ENCODE measurements at regions not wholly inside any gene's neighbourhood (a gene's known extent, or its start where the extent isn't known, plus 50 kb on each side); places are given as distances from the start of the nearest gene placed in this dataset.
"Not testable (repeated sequence)": the region's sequence is repeated elsewhere in the genome, so short reads cannot be mapped to it uniquely, and the experiment has no call there.

- Histone ChIP-seq H3K27ac (ENCODE audit: insufficient read depth, low read length, poor library complexity, severe bottlenecking) (no peak overlapping the region), H3K27me3 (replicated peaks; ENCODE audit: control insufficient read depth, insufficient read depth, low read length, poor library complexity, severe bottlenecking) (no peaks in the 10 kb centered on the region), H3K9me3 (ENCODE audit: control insufficient read depth, low read length) (no peaks in the 10 kb centered on the region), H3K4me1 (ENCODE audit: control insufficient read depth, insufficient read depth, low read length, poor library complexity, severe bottlenecking) (peaks cover 7% of the 10 kb centered on the region), H3K4me3 (ENCODE audit: insufficient read depth, low read depth, low read length, poor library complexity, severe bottlenecking) (no peak overlapping the region), H3K36me3 (ENCODE audit: control insufficient read depth, insufficient read depth, low read length) (no peaks in the 10 kb centered on the region)
- DNase-seq, result no peak
Observed at GRCh38 chr6:27759930-27760329, 152.3 kb downstream of the OR2B2 start.

DNA sequence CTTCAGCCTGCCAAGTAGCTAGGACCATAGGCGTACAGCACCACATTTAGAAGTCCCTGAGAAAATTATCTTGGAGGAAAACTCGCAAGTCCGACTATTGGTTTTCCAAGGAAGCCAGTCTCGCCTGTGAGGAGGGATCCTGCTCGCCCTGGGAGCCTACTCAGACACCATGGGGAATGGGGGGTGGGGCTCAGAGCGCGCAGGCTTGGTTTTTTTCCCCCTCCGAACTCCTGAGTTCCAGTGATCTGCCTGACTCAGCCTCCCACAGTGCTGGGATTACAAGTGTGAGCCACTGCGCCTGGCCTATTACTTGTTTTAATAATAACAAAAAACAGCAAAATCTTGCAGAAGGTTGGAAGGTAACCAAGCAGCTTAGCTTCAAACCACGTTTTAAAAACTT, 153.7 kb downstream of the OR2B2 start:
- no peak for DNase-seq
- Histone ChIP-seq H3K36me3 (ENCODE audit: control insufficient read depth, insufficient read depth, low read length) (no peaks in the 10 kb centered on the region), H3K4me3 (ENCODE audit: insufficient read depth, low read depth, low read length, poor library complexity, severe bottlenecking) (no peak overlapping the region), H3K27me3 (replicated peaks; ENCODE audit: control insufficient read depth, insufficient read depth, low read length, poor library complexity, severe bottlenecking) (no peaks in the 10 kb centered on the region), H3K9me3 (ENCODE audit: control insufficient read depth, low read length) (no peaks in the 10 kb centered on the region), H3K27ac (ENCODE audit: insufficient read depth, low read length, poor library complexity, severe bottlenecking) (no peak overlapping the region), H3K4me1 (ENCODE audit: control insufficient read depth, insufficient read depth, low read length, poor library complexity, severe bottlenecking) (peaks cover 7% of the 10 kb centered on the region)

DNA sequence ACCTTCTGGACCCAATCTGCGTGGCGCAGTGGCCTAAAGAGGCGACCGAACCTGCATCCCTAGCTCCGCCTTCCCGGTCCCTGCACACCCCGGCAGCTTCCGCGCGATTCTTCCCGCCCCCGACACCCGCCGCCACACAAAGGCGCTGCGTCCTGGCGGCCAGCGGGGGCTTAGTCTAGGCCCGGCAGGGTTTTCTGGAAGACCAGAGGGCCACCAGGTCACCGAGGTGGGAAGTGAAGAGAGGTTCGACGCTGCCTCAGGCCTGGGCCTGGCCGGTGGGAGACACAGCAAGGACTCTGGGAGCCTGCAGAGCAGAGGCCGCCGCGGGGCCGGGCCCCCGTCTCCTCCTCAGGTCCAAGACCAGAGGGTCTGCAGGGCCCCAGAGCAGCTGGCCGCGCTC, 154.9 kb downstream of the OR2B2 start:
- Histone ChIP-seq H3K27ac (ENCODE audit: insufficient read depth, low read length, poor library complexity, severe bottlenecking) (peak overlapping the region; percentile 23), H3K4me1 (ENCODE audit: control insufficient read depth, insufficient read depth, low read length, poor library complexity, severe bottlenecking) (peaks cover 7% of the 10 kb centered on the region), H3K9me3 (ENCODE audit: control insufficient read depth, low read length) (no peaks in the 10 kb centered on the region), H3K36me3 (ENCODE audit: control insufficient read depth, insufficient read depth, low read length) (no peaks in the 10 kb centered on the region), H3K4me3 (ENCODE audit: insufficient read depth, low read depth, low read length, poor library complexity, severe bottlenecking) (peak overlapping the region; percentile 50), H3K27me3 (replicated peaks; ENCODE audit: control insufficient read depth, insufficient read depth, low read length, poor library complexity, severe bottlenecking) (no peaks in the 10 kb centered on the region)
- peak in 2 of 3 donors; percentile 13 to 25 for DNase-seq

DNA sequence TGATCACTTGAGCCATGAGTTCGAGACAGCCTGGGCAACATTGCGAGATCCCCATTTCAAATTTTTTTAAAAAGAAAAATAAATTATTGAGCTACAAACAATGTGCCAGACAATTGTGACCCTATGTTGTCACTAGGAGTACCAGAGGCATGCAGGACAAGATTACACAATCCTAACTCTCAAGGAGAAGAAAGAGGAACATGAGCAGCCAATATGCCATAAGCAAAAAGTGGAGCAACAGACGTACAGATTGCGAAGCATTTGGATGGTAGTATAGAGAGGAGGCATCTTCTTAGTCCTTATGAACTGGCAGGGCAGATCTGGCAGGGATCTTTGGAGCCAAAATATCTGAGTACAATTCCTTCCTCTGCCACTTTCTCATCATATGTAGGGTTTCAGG, 156.4 kb downstream of the OR2B2 start:
- no peak overlapping the region for H3K27ac ChIP-seq (ENCODE audit: insufficient read depth, low read length, poor library complexity, severe bottlenecking)
- peaks cover 7% of the 10 kb centered on the region for H3K4me1 ChIP-seq (ENCODE audit: control insufficient read depth, insufficient read depth, low read length, poor library complexity, severe bottlenecking)
- H3K36me3 ChIP-seq (ENCODE audit: control insufficient read depth, insufficient read depth, low read length), result no peaks in the 10 kb centered on the region
- H3K9me3 ChIP-seq (ENCODE audit: control insufficient read depth, low read length), result no peaks in the 10 kb centered on the region
- no peak overlapping the region for H3K4me3 ChIP-seq (ENCODE audit: insufficient read depth, low read depth, low read length, poor library complexity, severe bottlenecking)
- no peak for DNase-seq
- no peaks in the 10 kb centered on the region for H3K27me3 ChIP-seq (replicated peaks; ENCODE audit: control insufficient read depth, insufficient read depth, low read length, poor library complexity, severe bottlenecking)

GRCh38 chr6:27754408-27754782, 157.8 kb downstream of the OR2B2 start:
- Histone ChIP-seq H3K4me3 (ENCODE audit: insufficient read depth, low read depth, low read length, poor library complexity, severe bottlenecking) (no peak overlapping the region), H3K27ac (ENCODE audit: insufficient read depth, low read length, poor library complexity, severe bottlenecking) (no peak overlapping the region), H3K9me3 (ENCODE audit: control insufficient read depth, low read length) (no peaks in the 10 kb centered on the region), H3K4me1 (ENCODE audit: control insufficient read depth, insufficient read depth, low read length, poor library complexity, severe bottlenecking) (peaks cover 7% of the 10 kb centered on the region), H3K36me3 (ENCODE audit: control insufficient read depth, insufficient read depth, low read length) (no peaks in the 10 kb centered on the region), H3K27me3 (replicated peaks; ENCODE audit: control insufficient read depth, insufficient read depth, low read length, poor library complexity, severe bottlenecking) (no peaks in the 10 kb centered on the region)
- no peak for DNase-seq

DNA sequence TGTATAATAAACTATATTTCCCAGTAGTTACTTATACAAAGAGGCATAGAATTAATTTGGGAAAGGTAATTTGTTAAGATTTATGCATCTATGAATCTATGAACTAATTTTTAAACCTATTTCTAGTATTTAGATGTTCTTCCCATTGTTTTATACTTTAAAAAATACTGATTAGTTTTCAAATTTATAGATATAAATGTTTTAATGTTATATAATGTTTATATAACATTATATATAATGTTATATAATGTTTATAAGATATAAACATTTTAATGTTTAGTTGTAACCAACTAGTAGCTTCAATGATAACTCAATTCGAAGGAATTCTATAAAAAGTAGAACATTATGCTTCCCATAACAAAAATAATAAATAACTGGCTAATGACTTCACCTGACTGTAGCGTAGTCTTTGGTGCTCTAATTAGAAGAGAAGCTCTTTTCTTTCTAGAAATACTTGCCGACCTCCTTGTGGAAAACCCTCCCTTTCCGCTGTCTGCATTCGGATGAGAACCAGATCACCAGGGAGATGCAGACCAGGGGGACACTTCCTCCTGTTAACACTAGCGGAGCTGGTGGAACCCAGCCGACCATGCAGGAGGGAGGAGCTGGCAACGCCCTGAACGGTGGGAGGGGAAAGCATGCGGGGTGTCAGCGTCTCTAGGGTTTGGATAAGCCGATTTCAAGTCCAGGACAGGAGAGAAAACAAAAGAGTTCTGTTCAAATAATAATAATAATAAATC, 158.4 kb downstream of the OR2B2 start:
- Histone ChIP-seq H3K36me3 (ENCODE audit: control insufficient read depth, insufficient read depth, low read length) (no peaks in the 10 kb centered on the region), H3K27me3 (replicated peaks; ENCODE audit: control insufficient read depth, insufficient read depth, low read length, poor library complexity, severe bottlenecking) (no peaks in the 10 kb centered on the region), H3K9me3 (ENCODE audit: control insufficient read depth, low read length) (no peaks in the 10 kb centered on the region), H3K27ac (ENCODE audit: insufficient read depth, low read length, poor library complexity, severe bottlenecking) (no peak overlapping the region), H3K4me3 (ENCODE audit: insufficient read depth, low read depth, low read length, poor library complexity, severe bottlenecking) (peak overlapping the region; percentile 42), H3K4me1 (ENCODE audit: control insufficient read depth, insufficient read depth, low read length, poor library complexity, severe bottlenecking) (peaks cover 7% of the 10 kb centered on the region)
- peak; percentile 20 to 55 (median 21) for DNase-seq

- peak in 2 of 3 donors; percentile 17 to 26 for DNase-seq
- Histone ChIP-seq H3K36me3 (ENCODE audit: control insufficient read depth, insufficient read depth, low read length) (no peaks in the 10 kb centered on the region), H3K4me1 (ENCODE audit: control insufficient read depth, insufficient read depth, low read length, poor library complexity, severe bottlenecking) (peaks cover 5% of the 10 kb centered on the region), H3K4me3 (ENCODE audit: insufficient read depth, low read depth, low read length, poor library complexity, severe bottlenecking) (peak overlapping the region; percentile 61), H3K9me3 (ENCODE audit: control insufficient read depth, low read length) (no peaks in the 10 kb centered on the region), H3K27ac (ENCODE audit: insufficient read depth, low read length, poor library complexity, severe bottlenecking) (peak overlapping the region; percentile 86), H3K27me3 (replicated peaks; ENCODE audit: control insufficient read depth, insufficient read depth, low read length, poor library complexity, severe bottlenecking) (no peaks in the 10 kb centered on the region)
Observed at GRCh38 chr6:27752038-27752885, 159.9 kb downstream of the OR2B2 start.

- H3K9me3 ChIP-seq (ENCODE audit: control insufficient read depth, low read length), result no peaks in the 10 kb centered on the region
- no peaks in the 10 kb centered on the region for H3K4me1 ChIP-seq (ENCODE audit: control insufficient read depth, insufficient read depth, low read length, poor library complexity, severe bottlenecking)
- H3K27ac ChIP-seq (ENCODE audit: insufficient read depth, low read length, poor library complexity, severe bottlenecking), result no peak overlapping the region
- no peaks in the 10 kb centered on the region for H3K36me3 ChIP-seq (ENCODE audit: control insufficient read depth, insufficient read depth, low read length)
- no peak overlapping the region for H3K4me3 ChIP-seq (ENCODE audit: insufficient read depth, low read depth, low read length, poor library complexity, severe bottlenecking)
- H3K27me3 ChIP-seq (replicated peaks; ENCODE audit: control insufficient read depth, insufficient read depth, low read length, poor library complexity, severe bottlenecking), result peaks cover 6% of the 10 kb centered on the region
- DNase-seq, result no peak
Observed at GRCh38 chr6:27748661-27749060, 163.5 kb downstream of the OR2B2 start.

DNA sequence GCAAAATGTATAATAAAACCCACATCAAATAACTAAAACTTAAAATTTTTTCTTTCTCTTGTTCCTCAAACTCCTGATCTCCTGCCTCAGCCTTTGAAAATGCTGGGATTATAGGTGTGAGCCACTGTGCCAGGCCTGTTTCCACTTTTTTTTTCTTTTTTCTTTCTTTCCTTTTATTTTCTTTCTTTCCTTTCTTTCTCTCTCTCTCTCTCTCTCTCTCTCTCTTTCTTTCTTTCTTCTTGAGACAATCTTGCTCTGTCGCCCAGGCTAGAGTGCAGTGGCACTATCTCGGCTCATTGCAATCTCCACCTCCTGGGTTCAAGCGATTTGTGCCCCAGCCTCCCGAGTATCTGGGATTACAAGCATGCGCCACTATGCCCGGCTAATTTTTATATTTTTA, 164.6 kb downstream of the OR2B2 start:
- no peak overlapping the region for H3K4me3 ChIP-seq (ENCODE audit: insufficient read depth, low read depth, low read length, poor library complexity, severe bottlenecking)
- no peaks in the 10 kb centered on the region for H3K9me3 ChIP-seq (ENCODE audit: control insufficient read depth, low read length)
- H3K36me3 ChIP-seq (ENCODE audit: control insufficient read depth, insufficient read depth, low read length), result no peaks in the 10 kb centered on the region
- peaks cover 8% of the 10 kb centered on the region for H3K27me3 ChIP-seq (replicated peaks; ENCODE audit: control insufficient read depth, insufficient read depth, low read length, poor library complexity, severe bottlenecking)
- H3K27ac ChIP-seq (ENCODE audit: insufficient read depth, low read length, poor library complexity, severe bottlenecking), result no peak overlapping the region
- no peak for DNase-seq
- H3K4me1 ChIP-seq (ENCODE audit: control insufficient read depth, insufficient read depth, low read length, poor library complexity, severe bottlenecking), result no peaks in the 10 kb centered on the region

DNA sequence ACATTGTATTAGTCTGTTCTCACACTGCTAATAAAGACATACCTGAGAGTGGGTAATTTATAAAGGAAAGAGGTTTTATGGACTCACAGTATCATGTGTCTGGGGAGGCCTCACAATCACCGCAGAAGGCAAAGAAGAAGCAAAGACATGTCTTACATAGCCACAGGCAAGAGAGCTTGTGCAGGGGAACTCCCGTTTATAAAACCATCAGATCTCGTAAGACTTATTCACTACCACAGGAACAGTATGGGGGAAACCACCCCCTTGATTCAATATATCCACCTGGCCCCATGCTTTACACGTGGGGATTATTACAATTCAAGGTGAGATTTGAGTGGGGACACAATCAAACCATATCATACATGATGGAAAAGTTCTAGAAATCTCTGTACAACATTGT, 165.3 kb downstream of the OR2B2 start:
- not testable (repeated sequence) for H3K9me3 ChIP-seq (ENCODE audit: control insufficient read depth, low read length); H3K4me1 ChIP-seq (ENCODE audit: control insufficient read depth, insufficient read depth, low read length, poor library complexity, severe bottlenecking); H3K36me3 ChIP-seq (ENCODE audit: control insufficient read depth, insufficient read depth, low read length); H3K27me3 ChIP-seq (replicated peaks; ENCODE audit: control insufficient read depth, insufficient read depth, low read length, poor library complexity, severe bottlenecking); H3K4me3 ChIP-seq (ENCODE audit: insufficient read depth, low read depth, low read length, poor library complexity, severe bottlenecking); DNase-seq; H3K27ac ChIP-seq (ENCODE audit: insufficient read depth, low read length, poor library complexity, severe bottlenecking)

All from effector memory CD4-positive, alpha-beta T cell (primary cell).